B cell (primary cell): ENCODE measurements at regions not wholly inside any gene's neighbourhood (a gene's known extent, or its start where the extent isn't known, plus 50 kb on each side); places are given as distances from the start of the nearest gene placed in this dataset.

Experiments
- ATAC-seq: fragments of 200-7000 bp; cut with Tn5 transposase; one replicate; pipeline ENCODE4 v1.10.0; 2021; ENCODE audit warnings: low read depth, mild to moderate bottlenecking, moderate number of reproducible peaks, moderate library complexity
- CTCF ChIA-PET: fragments of 350-600 bp; sonication (Branson Sonifier 250); formaldehyde crosslinking; loops from one replicate; lab custom pipeline; 2021; ENCODE audit warnings: antibody characterized with exemption, inconsistent platforms; lab: Charles Lee
- POLR2A ChIA-PET: fragments of 350-600 bp; sonication (Branson Sonifier 250); formaldehyde crosslinking; loops from one replicate; lab custom pipeline; 2021; ENCODE audit warnings: antibody characterized with exemption; lab: Charles Lee
- DNase-seq: peaks from one replicate; pipeline ENCODE4 v3.0.0; 2013
- H2AFZ ChIP-seq: 2 replicates; pipeline ENCODE4 v1.6.1; 2012; ENCODE audit warnings: mild to moderate bottlenecking, low read depth, low read length; ENCODE audit not compliant: insufficient read depth, poor library complexity, severe bottlenecking
- H3K27ac ChIP-seq, 2 donors: 1 replicate in 1 of 2; 2 replicates in 1 of 2; pipeline ENCODE4 v1.5.1; 2012 to 2013; ENCODE audit warnings: low read length in 2 of 2, mild to moderate bottlenecking in 2 of 2, moderate library complexity in 1 of 2
- H3K27me3 ChIP-seq, 4 experiments: fragments of 200-600 bp in 1 of 4; sonication (generic) in 1 of 4; replicated peaks in 1 of 4; 1 replicate in 2 of 4; 2 replicates in 2 of 4; pipeline versions ENCODE4 v1.6.1 to v1.7.0; 2013 to 2016; ENCODE audit warnings: low read length in 3 of 4, mild to moderate bottlenecking in 2 of 4, mixed read lengths in 1 of 4, moderate library complexity in 1 of 4; ENCODE audit not compliant: insufficient read depth in 4 of 4, control insufficient read depth in 3 of 4; ENCODE audit errors: control extremely low read depth in 1 of 4
- H3K36me3 ChIP-seq, 2 experiments: replicated peaks in 1 of 2; 1 replicate in 1 of 2; 2 replicates in 1 of 2; pipeline versions ENCODE4 v1.6.1 to v1.7.1; 2013; ENCODE audit warnings: low read length in 1 of 2; ENCODE audit not compliant: insufficient read depth in 2 of 2, control insufficient read depth in 1 of 2; ENCODE audit errors: control extremely low read depth in 1 of 2, extremely low read depth in 1 of 2
- H3K4me1 ChIP-seq, 2 donors: fragments of 200-600 bp in 1 of 2; sonication (generic) in 1 of 2; 1 replicate in 1 of 2; 2 replicates in 1 of 2; pipeline versions ENCODE4 v1.5.1 to v1.6.1; 2013 to 2017; ENCODE audit warnings: low read length in 2 of 2; ENCODE audit not compliant: control insufficient read depth in 2 of 2, insufficient read depth in 2 of 2
- H3K4me2 ChIP-seq: replicated peaks from 2 replicates; pipeline ENCODE3; 2012; ENCODE audit warnings: mild to moderate bottlenecking, low read depth, low read length; ENCODE audit not compliant: poor library complexity, severe bottlenecking
- H3K4me3 ChIP-seq, 5 experiments: fragments of 200-600 bp in 1 of 5; sonication (generic) in 1 of 5; 1 replicate in 3 of 5; 2 replicates in 2 of 5; pipeline versions ENCODE4 v1.5.1 to v1.7.0; 2011 to 2016; ENCODE audit warnings: low read length in 4 of 5, mild to moderate bottlenecking in 4 of 5, low read depth in 2 of 5, control low read depth in 1 of 5, moderate library complexity in 1 of 5; ENCODE audit not compliant: insufficient read depth in 1 of 5; ENCODE audit errors: control extremely low read depth in 1 of 5, extremely low read depth in 1 of 5
- H3K79me2 ChIP-seq: fragments of 200-600 bp; sonication (generic); one replicate; pipeline ENCODE4 v1.6.0; 2016; ENCODE audit warnings: low read length; ENCODE audit not compliant: control insufficient read depth, insufficient read depth
- H3K9ac ChIP-seq: fragments of 200-600 bp; sonication (generic); 2 replicates; pipeline ENCODE4 v1.6.1; 2017; ENCODE audit warnings: mild to moderate bottlenecking, low read length, moderate library complexity
- H3K9me3 ChIP-seq, 3 donors: one replicate each; pipeline versions ENCODE4 v1.6.1 to v1.7.1; 2013; ENCODE audit warnings: low read length in 2 of 3; ENCODE audit not compliant: control insufficient read depth in 2 of 3, insufficient read depth in 1 of 3; ENCODE audit errors: control extremely low read depth in 1 of 3
- H4K20me1 ChIP-seq: 2 replicates; pipeline ENCODE4 v1.6.0; 2012; ENCODE audit warnings: mild to moderate bottlenecking, low read length; ENCODE audit not compliant: insufficient read depth, control insufficient read depth, poor library complexity, severe bottlenecking
- H3K27ac Mint-ChIP-seq: one replicate; pipeline ENCODE4 v1.8.0; 2021; ENCODE audit warnings: mixed read lengths
- H3K27me3 Mint-ChIP-seq: one replicate; pipeline ENCODE4 v1.8.0; 2021; ENCODE audit warnings: mixed read lengths
- H3K4me1 Mint-ChIP-seq: one replicate; pipeline ENCODE4 v1.8.0; 2021; ENCODE audit warnings: mixed read lengths
- H3K4me3 Mint-ChIP-seq: one replicate; pipeline ENCODE4 v1.8.0; 2021; ENCODE audit warnings: mixed read lengths
- H3K9me3 Mint-ChIP-seq: one replicate; pipeline ENCODE4 v1.8.0; 2022; ENCODE audit warnings: mixed read lengths; ENCODE audit not compliant: insufficient read depth
- CTCF ChIP-seq: fragments of 200-600 bp; IDR thresholded peaks from one replicate; pipeline ENCODE4 v1.8.0; 2022; ENCODE audit warnings: antibody characterized with exemption, mild to moderate bottlenecking
- EZH2 ChIP-seq: IDR thresholded peaks from 2 replicates; pipeline ENCODE4 v1.6.1; 2012; ENCODE audit warnings: borderline replicate concordance, low read depth, mild to moderate bottlenecking, moderate library complexity, low read length; ENCODE audit not compliant: insufficient read depth, poor library complexity, severe bottlenecking
- WGBS: methylation state at CpG from one replicate; pipeline ENCODE4 v1.1.5; 2013; ENCODE audit warnings: missing lambda C conversion rate; ENCODE audit not compliant: insufficient coverage; 5-methylcytosine and 5-hydroxymethylcytosine counted together
- intact Hi-C: fragments of 100-400 bp; cut with micrococcal nuclease; formaldehyde crosslinking; loops from one replicate; pipeline ENCODE4 v1.10.0; 2022

DNA sequence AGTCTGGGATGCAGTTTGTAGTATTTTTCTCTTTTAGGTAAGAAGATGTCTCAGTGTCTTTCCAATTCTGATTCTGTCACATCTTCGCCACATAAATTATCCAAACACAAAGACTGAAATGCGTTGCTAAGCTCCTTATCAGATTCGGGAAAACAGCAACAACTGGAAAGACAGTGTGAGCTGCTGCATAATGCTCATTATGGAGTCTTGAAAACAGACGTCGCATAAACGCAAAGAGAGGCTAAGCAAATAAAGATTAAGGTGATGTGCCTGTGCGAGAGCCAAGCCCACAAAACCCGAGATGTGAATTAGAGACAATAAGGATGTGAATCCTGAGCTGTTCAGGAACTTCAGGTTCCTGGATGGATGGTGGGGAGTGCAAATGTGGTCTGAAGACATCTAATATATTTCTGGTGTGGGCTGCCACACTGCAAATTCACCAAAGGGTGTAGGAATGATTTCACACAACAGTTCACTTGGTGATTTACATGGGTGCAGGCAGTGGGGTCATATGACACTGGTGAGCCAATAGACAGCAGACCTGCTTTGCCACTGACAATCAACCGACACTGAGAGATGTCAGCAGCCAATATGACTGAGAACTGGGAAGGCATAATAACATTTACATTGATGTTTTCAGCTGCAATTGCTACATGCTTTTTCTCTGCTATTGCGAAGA, 195.8 kb downstream of the MTX2 start:
- no peak overlapping the region for H3K4me3 ChIP-seq
- no peak overlapping the region for H3K4me2 ChIP-seq
- Mint-ChIP-seq H3K9me3 (no peaks in the 10 kb centered on the region), H3K27me3 (peaks cover 62% of the 10 kb centered on the region), H3K4me3 (no peak overlapping the region), H3K27ac (no peak overlapping the region), H3K4me1 (no peaks in the 10 kb centered on the region)
- no peak for DNase-seq
- H3K9me3 ChIP-seq = no peaks in the 10 kb centered on the region
- intact Hi-C loops = no loop called here
- no peaks in the 10 kb centered on the region for H3K4me1 ChIP-seq
- no peaks in the 10 kb centered on the region for H4K20me1 ChIP-seq
- no peak overlapping the region for H3K27ac ChIP-seq
- POLR2A ChIA-PET = no interaction called here
- H3K9ac ChIP-seq = no peak overlapping the region
- H3K36me3 ChIP-seq = no peaks in the 10 kb centered on the region
- WGBS = 78% methylated on average over 9 of the region's 10 CpGs
- H2AFZ ChIP-seq = no peak overlapping the region
- peaks cover 0 to 19% (median 3%) of the 10 kb centered on the region in 4 experiments for H3K27me3 ChIP-seq
- CTCF ChIA-PET = interaction anchor here (1.1 to 4.0 kb wide), 3 partner anchors 8 to 337 kb away, joined by 3 to 19 read pairs (median 4); no protein-coding TSS in a partner anchor
- TF ChIP-seq CTCF (no peak), EZH2 (no peak)
- no peak for ATAC-seq
- no peaks in the 10 kb centered on the region for H3K79me2 ChIP-seq

DNA sequence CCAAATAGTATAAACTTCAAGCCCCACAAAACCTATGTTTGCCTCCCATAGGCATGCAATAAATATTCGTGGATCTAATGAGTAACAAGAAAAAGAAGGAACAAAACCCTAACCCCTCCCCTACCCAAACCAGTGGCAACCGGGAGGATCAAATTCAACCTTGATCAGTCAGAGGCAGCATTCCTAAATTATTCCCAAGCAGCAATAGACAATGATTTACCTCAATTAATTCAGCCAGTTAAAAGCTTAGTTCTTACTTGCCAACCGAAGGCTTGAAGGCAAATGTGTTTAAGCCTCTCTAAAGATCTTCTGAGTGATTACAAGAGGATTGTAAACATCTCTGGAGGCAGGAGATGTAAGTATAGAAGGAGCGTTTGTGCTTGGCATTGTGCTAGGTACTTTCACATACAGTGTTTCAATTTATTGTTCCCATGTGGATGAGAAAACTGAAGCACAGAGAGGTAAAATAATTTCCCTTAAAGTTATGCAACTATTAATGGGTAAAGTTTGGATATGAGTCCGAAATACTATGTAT, 197.7 kb downstream of the MTX2 start:
- peaks cover 2% of the 10 kb centered on the region for H3K4me1 Mint-ChIP-seq
- intact Hi-C loops = no loop called here
- ChIA-PET POLR2A (no interaction called here), CTCF (interaction anchor here (4.0 kb wide), 1 partner anchor 13 kb away, joined by 19 read pairs; no protein-coding TSS in a partner anchor)
- H3K4me3 Mint-ChIP-seq = no peak overlapping the region
- Histone ChIP-seq H3K27ac (no peak overlapping the region), H3K4me1 (peaks cover 1 to 2% of the 10 kb centered on the region in 2 donors), H3K36me3 (no peaks in the 10 kb centered on the region), H3K9me3 (no peaks in the 10 kb centered on the region), H3K27me3 (peaks cover 0 to 16% (median 3%) of the 10 kb centered on the region in 4 experiments), H3K79me2 (no peaks in the 10 kb centered on the region), H3K4me2 (no peak overlapping the region), H2AFZ (no peak overlapping the region), H3K9ac (no peak overlapping the region), H3K4me3 (no peak overlapping the region), H4K20me1 (no peaks in the 10 kb centered on the region)
- DNase-seq (no peak), ATAC-seq (no peak)
- H3K27me3 Mint-ChIP-seq = peaks cover 51% of the 10 kb centered on the region
- H3K9me3 Mint-ChIP-seq = no peaks in the 10 kb centered on the region
- H3K27ac Mint-ChIP-seq = no peak overlapping the region
- no peak for TF ChIP-seq CTCF
- no peak for TF ChIP-seq EZH2
- 96% methylated on average over 3 of the region's 5 CpGs for WGBS
